GM18507 (cell line): ENCODE measurements at regions not wholly inside any gene's neighbourhood (a gene's known extent, or its start where the extent isn't known, plus 50 kb on each side); places are given as distances from the start of the nearest gene placed in this dataset.

Experiments
- DNase-seq: peaks from one replicate; pipeline ENCODE4 v3.0.0; 2011; ENCODE audit warnings: low read depth; ENCODE audit not compliant: insufficient read length; ENCODE audit errors: extremely low spot score
- FAIRE-seq: peaks from 2 replicates; lab custom pipeline; 2011; peaks lifted over from hg19 to GRCh38; lab: Jason Lieb, UNC

DNA sequence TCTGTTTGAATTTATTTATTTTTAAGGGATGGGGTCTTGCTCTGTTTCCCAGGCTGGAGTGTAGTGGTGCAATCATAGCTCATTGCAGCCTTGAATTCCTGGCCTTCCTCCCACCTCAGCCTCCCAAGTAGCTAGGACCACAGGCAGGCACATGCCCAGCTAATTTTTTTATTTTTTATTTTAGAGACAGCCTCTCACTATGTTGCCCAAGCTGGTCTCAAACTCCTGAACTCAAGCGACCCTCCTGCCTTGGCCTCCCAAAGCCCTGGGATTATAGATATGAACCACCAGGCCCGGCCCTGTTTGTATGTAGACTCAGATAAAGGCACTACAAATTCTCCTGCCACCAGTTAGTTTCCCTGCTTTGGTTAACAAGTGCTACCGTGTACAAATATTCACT lies 142.9 kb upstream of the SOX4 start:
- DNase-seq (no peak), FAIRE-seq (no peak)

DNA sequence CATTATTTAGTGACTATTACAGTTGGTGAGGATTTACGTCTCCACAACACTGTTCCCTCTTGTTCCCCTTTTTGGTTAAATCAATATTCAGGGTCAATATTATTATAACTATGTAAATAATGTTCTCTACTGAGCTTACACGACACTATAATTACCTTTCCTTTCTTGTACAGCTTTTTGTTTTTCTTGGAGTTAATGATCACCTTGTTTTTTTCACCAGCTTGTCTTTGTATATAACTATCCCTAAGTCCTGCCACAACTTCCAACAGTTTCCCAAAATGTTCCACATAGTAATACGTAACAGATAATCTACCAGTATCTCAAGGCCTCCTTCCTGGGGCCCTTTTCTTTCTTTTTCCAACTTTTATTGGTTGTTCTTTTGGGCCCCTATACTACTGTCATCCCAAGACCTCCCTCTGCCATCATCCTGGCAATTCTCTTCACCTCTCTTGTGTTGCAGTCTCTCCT lies 142.0 kb upstream of the SOX4 start:
- peak; percentile 29 for FAIRE-seq
- no peak for DNase-seq

DNA sequence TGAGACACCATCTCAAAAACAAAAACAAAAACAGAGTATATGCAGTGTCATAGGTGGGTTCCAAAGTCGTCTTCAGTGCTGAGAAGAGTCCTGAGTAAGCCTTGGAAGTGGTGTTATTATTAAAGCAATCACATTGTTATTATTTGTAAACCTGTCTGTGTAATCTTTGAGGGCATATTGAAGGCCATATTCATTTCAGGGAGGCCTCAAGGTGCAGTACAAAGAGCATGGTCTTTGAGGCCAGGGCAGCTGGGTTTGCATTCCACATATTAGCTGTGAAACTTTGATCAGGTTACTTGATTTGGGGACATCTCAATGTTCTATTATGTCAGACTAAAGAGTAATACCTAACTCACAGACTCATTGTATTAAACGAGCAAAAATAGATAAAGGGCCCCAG lies 139.3 kb upstream of the SOX4 start:
- FAIRE-seq (no peak), DNase-seq (no peak)

DNA sequence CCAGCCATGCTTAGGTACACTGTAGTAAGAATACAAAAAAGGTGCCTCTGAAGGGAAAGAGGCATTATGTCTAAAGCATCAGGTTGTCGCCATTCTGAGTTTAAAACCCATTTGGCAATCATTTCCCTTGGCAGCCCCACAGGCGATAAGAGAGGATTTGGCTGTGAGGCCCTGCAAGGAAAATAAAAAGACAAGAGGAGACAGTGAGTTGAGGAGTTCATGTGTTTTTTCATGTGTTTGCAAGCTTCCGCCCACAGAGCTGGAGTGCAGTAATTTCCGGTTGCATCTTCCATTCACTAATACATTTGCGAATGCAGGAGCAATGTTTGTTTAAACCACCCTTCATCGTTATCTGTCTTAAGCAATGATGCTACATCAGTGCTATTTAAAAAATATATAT lies 138.5 kb upstream of the SOX4 start:
- DNase-seq (no peak), FAIRE-seq (no peak)

DNA sequence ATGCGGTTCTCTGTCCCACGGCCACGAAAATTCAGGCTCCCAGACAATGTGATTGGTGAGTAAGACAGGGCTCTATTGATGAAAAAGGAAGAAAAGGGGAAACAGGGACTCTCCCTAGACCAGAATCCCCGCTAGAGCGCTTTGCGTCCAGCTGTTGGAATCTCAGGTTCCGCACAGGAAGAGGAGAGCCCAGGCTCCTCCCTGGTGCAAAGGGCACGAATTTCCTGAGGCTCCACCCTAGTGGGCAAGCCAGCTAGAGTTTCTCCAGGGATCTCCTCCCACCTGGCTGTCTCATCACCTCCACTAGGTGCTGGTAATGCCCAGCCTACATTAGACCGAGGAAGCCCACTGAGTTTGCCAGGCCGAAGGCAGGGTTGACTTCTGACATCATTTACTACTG lies 135.9 kb upstream of the SOX4 start:
- no peak for DNase-seq
- FAIRE-seq, result no peak

DNA sequence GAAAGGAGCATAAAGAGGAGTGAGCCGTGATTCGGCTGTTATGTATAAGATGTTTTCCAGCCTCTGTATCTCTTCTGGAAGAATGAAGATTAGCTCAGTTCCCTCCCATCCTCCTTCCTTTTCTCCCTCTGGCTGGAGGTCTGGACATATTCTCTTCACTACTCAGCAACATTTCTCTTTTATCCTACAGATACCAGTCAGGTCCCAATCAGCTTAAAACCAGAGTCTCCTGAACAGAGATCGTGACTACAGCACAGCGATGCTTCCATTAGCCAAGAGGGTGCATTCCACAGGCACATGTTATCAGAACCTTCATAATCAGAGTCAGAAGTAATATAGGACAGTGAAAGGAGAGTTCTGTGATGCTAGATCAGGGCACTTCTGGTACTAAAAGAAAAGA lies 133.9 kb upstream of the SOX4 start:
- FAIRE-seq, result no peak
- no peak for DNase-seq

DNA sequence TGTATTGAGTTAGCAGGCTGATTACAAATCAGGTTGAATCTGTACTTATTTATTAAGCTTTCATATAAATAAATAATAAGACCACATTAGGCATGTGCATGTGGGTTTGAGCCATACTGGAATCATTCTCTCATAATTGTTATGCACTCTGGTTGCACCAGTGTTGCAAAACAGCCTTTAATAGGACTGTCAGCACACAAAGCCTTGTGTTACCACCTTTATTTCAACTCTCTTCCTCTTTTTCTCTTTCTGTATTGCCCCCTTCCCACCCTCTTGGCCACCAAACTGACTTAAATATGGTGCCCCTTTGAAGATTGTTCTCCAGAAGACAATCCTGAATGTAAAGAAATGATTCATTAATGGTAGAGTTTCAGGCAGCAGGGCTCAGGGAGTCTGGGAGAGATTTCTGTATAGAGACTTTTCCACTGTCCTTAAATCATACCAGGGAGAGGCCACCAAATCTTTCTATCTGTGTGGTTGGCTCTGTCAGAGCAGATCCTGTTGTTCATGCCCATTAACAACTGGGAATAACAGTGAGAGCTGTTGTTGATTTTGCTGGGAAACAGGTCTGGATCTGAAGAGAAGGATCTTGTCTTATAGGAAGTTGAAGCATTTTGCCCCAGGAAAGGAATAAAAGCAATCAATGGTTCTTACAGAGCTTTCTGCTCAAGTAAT lies 131.6 kb upstream of the SOX4 start:
- FAIRE-seq (no peak), DNase-seq (no peak)

DNA sequence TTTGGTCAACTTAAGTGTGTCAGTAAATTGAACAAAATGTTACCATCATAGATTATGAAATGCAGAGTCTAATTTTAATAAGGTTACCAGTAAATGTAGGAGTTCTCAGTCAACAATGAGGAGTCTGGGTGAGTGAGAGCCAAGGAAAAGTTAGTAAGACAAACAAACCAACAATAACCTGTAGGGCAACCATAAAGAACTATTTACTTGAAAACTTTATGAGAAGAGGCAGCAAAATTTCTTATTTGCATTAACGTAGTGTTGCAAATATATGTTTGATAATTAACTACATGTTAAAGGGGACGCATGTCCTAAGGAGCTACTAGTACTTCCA lies 131.1 kb upstream of the SOX4 start:
- DNase-seq (no peak), FAIRE-seq (no peak)

DNA sequence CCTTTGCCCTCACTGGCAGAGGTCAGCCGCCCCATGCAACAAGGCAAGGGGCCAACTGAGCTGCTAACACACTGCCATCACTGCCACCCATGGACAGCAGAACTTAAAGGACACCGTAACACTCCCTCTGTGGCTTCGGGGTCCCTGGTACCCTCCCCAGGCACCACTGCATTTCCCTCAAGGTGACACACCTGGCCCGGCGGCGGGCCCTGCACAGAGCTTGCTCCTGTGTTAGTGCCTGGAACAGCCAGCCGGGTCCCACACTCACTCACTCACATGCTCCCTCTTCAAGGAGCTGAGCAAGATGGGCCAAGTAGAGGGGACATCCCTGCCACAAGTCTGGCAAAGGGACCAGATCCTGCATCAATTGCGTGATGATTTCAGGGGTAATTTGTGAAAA lies 126.5 kb upstream of the SOX4 start:
- DNase-seq (no peak), FAIRE-seq (no peak)

DNA sequence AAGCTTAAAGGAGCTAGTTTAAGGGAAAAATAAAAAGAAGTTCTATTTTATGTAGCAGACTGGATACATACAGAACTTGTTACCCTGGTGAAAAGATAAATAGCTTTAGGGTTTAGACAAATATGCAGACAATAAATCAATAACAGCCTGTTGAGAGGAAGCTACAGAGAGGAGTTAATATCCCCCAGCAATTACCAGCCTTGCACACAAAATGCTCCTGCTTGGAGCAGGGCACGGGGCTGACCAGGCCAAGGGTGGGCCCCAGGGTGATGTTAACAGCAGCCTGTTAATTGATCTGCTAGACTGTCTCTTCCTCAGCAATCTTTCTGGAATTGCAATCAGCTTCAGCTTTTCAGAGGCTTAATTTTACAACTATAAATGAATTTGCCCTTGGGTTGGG lies 125.1 kb upstream of the SOX4 start:
- FAIRE-seq, result no peak

DNA sequence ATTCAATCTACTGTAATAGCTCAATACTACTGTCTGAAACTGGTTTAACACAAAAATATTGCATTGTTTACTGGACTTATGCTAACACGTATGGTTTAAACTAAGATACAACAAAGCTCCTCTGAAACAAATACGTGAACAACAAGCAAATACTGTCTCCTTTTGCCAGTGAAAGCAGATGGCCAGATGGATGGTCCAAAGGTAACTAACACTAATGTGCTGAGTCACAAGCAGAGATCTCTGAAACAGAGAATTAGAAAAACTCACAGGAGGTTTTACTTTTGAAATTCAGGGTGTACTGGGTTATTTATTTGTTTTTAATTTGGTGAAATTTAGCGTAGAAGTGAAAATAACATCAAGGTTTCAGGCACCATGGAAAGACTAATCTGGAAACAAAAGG lies 124.3 kb upstream of the SOX4 start:
- DNase-seq (no peak), FAIRE-seq (no peak)

More for the DNA sequence above, 125.1 kb upstream of the SOX4 start:
- DNase-seq, result no peak

DNA sequence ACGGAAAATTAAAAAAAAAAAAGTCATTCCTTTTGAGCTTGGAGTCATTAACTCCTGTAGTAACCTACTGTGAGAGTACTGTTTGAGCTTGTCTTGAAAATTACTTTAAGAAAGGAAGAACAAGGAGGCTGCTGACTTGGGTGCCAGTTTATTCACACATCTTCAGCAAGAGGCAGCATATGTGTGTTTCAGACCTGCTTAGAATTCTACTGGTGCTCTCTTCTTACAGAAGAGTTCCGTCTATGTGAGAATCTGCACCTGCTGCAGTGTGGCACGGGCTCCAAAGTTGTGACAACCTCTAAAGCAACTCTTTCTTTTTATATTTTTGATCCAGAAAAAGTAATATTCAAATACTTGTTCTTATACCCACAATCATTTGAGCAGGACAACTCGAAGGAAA lies 117.4 kb upstream of the SOX4 start:
- DNase-seq, result no peak
- no peak for FAIRE-seq

DNA sequence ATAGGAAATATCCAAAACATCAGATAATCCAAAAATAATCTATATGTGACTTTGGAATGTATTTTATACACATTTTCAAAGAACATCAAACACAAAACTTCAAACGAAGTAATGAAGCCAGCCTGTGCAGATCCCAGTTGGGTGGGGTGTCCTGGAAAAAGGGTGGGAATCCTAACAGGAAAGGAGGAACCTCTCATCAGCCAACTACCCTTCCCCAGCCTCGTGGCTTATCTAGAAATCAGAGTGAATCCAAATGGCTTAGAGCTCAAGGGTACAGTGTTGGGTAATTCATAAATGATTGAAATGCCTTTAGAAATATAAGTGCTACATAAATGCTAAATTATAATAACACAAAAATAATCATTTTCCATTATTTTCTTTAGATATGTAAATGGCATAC lies 115.1 kb upstream of the SOX4 start:
- DNase-seq, result no peak
- peak; percentile 15 for FAIRE-seq

DNA sequence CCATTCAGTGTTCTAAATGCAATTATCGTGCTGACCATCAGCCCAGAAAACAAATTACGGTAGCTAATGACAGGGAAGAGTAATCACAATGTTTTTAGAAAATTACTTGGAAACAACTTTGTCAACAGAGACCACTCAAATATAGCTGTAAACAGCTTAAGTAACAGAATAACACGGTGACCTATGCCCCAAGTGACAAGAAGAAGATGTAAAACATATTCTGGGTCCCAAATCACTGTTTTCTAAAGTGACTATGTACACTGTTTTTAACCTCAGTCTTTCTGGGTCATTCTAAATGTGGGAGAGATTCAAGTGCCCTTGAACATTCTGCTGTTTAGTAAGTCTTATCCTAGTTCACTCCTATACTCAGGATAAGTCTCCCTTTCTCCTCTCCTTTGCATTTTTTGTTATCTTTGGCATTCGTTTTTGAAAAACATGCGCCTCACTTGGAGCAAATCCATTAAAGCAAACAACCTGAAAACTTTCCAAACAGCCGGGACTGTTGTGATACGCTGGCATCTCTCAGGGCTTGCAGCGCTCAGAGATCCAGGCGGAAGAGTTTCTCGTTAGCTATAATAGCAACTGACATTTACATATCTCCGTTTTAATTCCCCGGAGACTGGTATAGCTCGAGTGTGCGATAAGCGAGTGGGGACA lies 114.5 kb upstream of the SOX4 start:
- DNase-seq, result no peak

DNA sequence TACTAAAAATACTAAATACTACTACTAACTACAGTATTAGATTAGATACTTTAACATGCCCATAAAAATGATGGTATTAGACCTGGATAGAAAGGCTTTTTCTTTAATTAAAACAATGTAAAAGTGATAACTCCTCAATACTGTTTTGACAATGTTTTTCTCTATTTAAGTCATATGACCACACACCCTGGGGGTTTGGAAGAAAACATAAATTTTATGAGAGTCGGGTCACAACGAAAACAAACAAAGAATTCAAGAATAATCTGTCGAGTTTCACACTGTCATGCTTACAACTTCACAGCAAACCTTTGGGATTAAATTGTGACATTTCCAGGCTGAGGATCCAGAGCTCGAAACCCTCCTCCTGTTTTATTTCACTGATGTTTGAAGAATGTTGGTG lies 107.4 kb upstream of the SOX4 start:
- no peak for FAIRE-seq
- DNase-seq, result no peak

More for the DNA sequence above, 114.5 kb upstream of the SOX4 start:
- FAIRE-seq, result no peak

DNA sequence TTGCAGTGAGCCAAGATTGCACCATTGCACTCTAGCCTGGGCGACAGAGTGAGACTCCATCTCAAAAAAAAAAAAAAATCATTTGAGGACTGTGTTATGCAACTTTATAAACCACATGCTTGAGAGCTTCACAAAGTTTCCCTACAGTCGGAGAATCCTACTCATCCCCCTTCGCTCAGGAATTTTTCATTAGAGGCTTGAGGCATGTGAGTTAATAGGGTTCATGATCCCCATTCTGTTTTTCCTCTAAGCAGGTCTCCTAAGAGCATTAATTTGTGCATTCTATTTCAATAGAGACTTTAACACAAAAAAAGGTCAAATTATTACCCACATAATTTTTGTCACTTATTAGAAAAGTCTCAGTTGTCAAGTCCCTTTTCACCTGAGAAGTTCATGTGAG lies 103.7 kb upstream of the SOX4 start:
- FAIRE-seq (no peak), DNase-seq (no peak)

DNA sequence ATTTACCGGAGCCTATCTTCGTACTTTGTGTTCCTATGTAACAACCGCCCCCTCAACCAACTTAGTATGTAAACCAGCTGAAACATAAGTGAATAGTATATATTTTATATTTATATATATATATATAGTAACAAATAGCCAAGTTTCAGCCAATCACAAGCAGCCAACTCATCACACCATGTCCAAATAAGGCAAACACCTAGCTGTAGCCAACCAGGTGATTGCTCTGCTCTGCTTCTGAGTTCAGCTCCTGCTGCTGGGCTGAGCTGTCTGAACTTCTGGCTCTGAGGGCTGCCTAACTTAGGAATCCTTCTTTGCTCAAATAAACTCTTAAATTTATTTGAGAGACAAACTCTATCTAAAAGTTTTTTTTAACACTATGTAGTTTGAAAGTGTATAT lies 101.6 kb upstream of the SOX4 start:
- DNase-seq, result no peak
- no peak for FAIRE-seq

DNA sequence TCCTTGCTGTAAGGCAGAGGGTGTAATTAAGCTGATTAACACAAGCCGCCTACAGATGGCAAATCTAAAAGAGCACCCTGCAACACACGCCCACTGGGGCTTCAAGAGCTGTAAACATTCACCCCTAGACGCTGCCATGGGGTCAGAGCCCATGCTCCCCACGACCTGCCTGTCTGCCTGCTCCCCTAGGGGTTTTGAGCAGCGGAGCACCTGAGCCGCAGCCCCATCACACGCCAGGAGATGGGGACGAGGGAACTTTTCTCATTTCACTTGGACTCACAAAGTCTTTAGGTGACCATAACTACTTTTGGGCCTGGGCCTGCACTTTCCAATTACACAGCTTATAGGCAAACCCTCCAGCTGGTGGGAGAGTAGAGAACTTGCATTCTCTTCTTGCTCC lies 99.0 kb upstream of the SOX4 start:
- FAIRE-seq (no peak), DNase-seq (no peak)

DNA sequence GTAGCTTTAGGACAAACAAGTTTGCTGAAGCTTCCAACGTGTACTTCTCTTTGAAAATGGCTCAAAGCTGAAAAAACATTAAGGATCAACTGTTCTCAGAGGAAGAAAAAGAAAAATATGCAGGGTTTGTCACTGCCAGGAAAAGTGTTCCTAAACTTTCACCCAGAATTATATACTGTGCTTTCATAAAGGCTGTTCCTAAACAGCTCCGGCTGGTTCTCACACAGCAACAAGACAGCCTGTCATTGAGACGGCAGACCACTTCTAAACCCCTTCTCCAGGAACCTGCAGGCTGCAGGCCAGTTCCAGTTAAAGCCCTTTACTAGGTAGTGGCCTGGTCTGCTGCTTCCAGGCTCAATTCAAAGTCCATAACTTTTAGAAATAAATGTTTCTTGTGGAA lies 97.4 kb upstream of the SOX4 start:
- FAIRE-seq, result no peak
- no peak for DNase-seq

DNA sequence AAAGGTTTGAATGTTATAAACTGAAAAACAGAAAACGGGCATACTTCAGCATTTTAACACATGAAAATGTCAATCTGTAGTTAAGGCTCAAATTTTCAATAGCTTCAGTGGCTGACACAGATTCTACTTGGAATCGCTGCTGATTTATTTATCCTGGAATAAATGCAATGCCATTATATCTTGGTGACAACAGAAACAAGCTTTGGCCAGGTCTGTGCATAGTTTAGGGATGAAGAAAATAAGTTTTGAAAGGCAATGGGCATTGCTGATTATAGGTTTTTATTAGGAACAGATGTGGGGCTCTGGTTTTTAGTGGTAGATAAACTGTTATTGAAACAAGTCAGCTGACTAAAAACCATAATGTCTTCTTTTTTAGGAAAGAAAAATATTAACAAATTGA lies 96.8 kb upstream of the SOX4 start:
- DNase-seq (no peak), FAIRE-seq (no peak)

DNA sequence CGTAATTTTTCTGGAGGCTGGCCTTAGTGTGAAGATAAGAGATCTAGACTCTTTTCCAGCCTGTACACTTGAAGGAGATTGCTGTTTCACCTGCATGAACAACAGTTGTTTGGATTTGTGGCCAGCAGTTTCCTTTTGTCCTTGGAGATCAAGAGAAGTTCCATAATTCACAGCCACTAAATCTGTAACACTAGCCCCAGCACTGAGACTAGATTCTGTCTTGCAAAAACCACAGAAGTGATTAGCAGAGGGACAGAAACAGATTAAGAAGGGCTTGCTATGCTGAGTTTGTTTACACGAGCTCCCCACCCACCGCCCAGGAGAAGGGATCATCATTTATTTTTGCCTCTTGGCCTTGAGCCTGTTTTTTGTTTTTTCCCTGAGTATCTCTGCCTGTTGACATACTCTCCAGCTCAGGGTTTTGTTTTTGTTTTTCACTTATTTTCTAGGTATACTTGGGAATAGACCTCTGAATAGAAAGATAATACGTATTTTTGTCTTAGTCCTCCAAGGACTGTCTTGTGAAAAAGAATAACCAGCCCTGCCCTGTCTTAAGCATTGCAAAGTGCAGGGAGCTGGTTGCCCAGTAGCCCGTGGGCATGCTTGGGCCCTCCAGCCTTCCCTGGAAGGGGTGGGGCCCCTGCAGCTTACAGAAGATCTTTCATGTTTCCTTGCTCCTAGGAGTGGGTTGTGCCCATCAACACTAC lies 93.1 kb upstream of the SOX4 start:
- FAIRE-seq, result no peak
- DNase-seq, result no peak
